CD4-positive, alpha-beta memory T cell (primary cell): ENCODE measurements at regions not wholly inside any gene's neighbourhood (a gene's known extent, or its start where the extent isn't known, plus 50 kb on each side); places are given as distances from the start of the nearest gene placed in this dataset.

Experiments used
- CTCF ChIA-PET: fragments of 350-600 bp; sonication (Branson Sonifier 250); formaldehyde crosslinking; loops from one replicate; lab custom pipeline; 2021; ENCODE audit warnings: inconsistent platforms; ENCODE audit not compliant: partially characterized antibody; lab: Charles Lee
- POLR2A ChIA-PET: fragments of 350-600 bp; sonication (Branson Sonifier 250); formaldehyde crosslinking; loops from one replicate; lab custom pipeline; 2021; ENCODE audit not compliant: partially characterized antibody; lab: Charles Lee
- DNase-seq, 5 donors: peaks; one replicate each; pipeline versions ENCODE4 v3.0.0 to v3.0.0-alpha.2; 2020 to 2022; ENCODE audit warnings: mixed read lengths in 1 of 5
- H3K27ac ChIP-seq: one replicate; pipeline ENCODE4 v1.7.0; 2013; ENCODE audit warnings: low read depth, low read length
- H3K27me3 ChIP-seq: 2 replicates; pipeline ENCODE4 v1.7.0; 2013; ENCODE audit warnings: mild to moderate bottlenecking, low read length, moderate library complexity; ENCODE audit not compliant: insufficient read depth
- H3K36me3 ChIP-seq: 2 replicates; pipeline ENCODE4 v1.7.0; 2013; ENCODE audit warnings: mild to moderate bottlenecking, low read length, moderate library complexity; ENCODE audit not compliant: insufficient read depth
- H3K4me1 ChIP-seq: 2 replicates; pipeline ENCODE4 v1.7.0; 2013; ENCODE audit warnings: mild to moderate bottlenecking, low read length, moderate library complexity; ENCODE audit not compliant: insufficient read depth
- H3K4me3 ChIP-seq, 2 donors: one replicate each; pipeline ENCODE4 v1.7.0; 2013; ENCODE audit warnings: low read length in 2 of 2, mild to moderate bottlenecking in 1 of 2
- H3K9me3 ChIP-seq, 2 donors: one replicate each; pipeline ENCODE4 v1.7.0; 2013; ENCODE audit warnings: low read length in 2 of 2, control low read depth in 1 of 2; ENCODE audit not compliant: control insufficient read depth in 1 of 2
- H3K27ac Mint-ChIP-seq, 7 donors: one replicate each; pipeline ENCODE4 v1.8.0; 2020 to 2021; ENCODE audit warnings: mixed read lengths in 7 of 7, mild to moderate bottlenecking in 6 of 7, inconsistent platforms in 3 of 7, moderate library complexity in 3 of 7
- H3K27me3 Mint-ChIP-seq, 2 donors: one replicate each; pipeline ENCODE4 v1.8.0; 2020 to 2021; ENCODE audit warnings: mixed read lengths in 2 of 2
- H3K36me3 Mint-ChIP-seq, 2 donors: one replicate each; pipeline ENCODE4 v1.8.0; 2020 to 2021; ENCODE audit warnings: mixed read lengths in 2 of 2, inconsistent platforms in 1 of 2, mild to moderate bottlenecking in 1 of 2
- H3K4me1 Mint-ChIP-seq, 4 donors: one replicate each; pipeline ENCODE4 v1.8.0; 2020 to 2021; ENCODE audit warnings: mixed read lengths in 4 of 4, mild to moderate bottlenecking in 1 of 4
- H3K4me3 Mint-ChIP-seq, 8 donors: one replicate each; pipeline ENCODE4 v1.8.0; 2020 to 2021; ENCODE audit warnings: mixed read lengths in 8 of 8, mild to moderate bottlenecking in 7 of 8, moderate library complexity in 6 of 8, inconsistent platforms in 3 of 8
- H3K9me3 Mint-ChIP-seq, 8 donors: one replicate each; pipeline ENCODE4 v1.8.0; 2020 to 2021; ENCODE audit warnings: mixed read lengths in 8 of 8, mild to moderate bottlenecking in 5 of 8, inconsistent platforms in 3 of 8, moderate library complexity in 1 of 8
- intact Hi-C: fragments of 100-400 bp; cut with micrococcal nuclease; formaldehyde crosslinking; loops from one replicate; pipeline ENCODE4 v1.15.1; 2023

- POLR2A ChIA-PET, result no interaction called here
- no peak overlapping the region for H3K27ac ChIP-seq
- no peak for DNase-seq
- H3K4me1 ChIP-seq, result no peaks in the 10 kb centered on the region
- H3K9me3 ChIP-seq, result no peaks in the 10 kb centered on the region
- H3K27ac Mint-ChIP-seq, result no peak overlapping the region
- no peaks in the 10 kb centered on the region for H3K4me1 Mint-ChIP-seq
- intact Hi-C loops, result no loop called here
- no peaks in the 10 kb centered on the region for H3K36me3 Mint-ChIP-seq
- H3K9me3 Mint-ChIP-seq, result no peaks in the 10 kb centered on the region
- CTCF ChIA-PET, result interaction anchor here (1.4 kb wide), 1 partner anchor 76 kb away, joined by 5 read pairs; no protein-coding TSS in a partner anchor
- no peak overlapping the region for H3K4me3 ChIP-seq
- H3K27me3 ChIP-seq, result peaks cover 4% of the 10 kb centered on the region
- peaks cover 9 to 18% of the 10 kb centered on the region in 2 donors for H3K27me3 Mint-ChIP-seq
- H3K36me3 ChIP-seq, result no peaks in the 10 kb centered on the region
- no peak overlapping the region for H3K4me3 Mint-ChIP-seq
Observed at GRCh38 chr7:116159711-116160110, 50.6 kb upstream of the TES start.
